MG63 (cell line): ENCODE measurements at regions not wholly inside any gene's neighbourhood (a gene's known extent, or its start where the extent isn't known, plus 50 kb on each side); places are given as distances from the start of the nearest gene placed in this dataset.
A peak's percentile ranks its signal among the peaks of the same experiment; 100 is the strongest.

Experiments
- DNase-seq: peaks from one replicate; pipeline ENCODE4 v3.0.0-alpha.2; 2020
- H3K27me3 ChIP-seq: fragments of 250-450 bp; sonication (Bioruptor Pico); 2 replicates; pipeline ENCODE4 v1.5.1; 2020; ENCODE audit warnings: mild to moderate bottlenecking, moderate library complexity
- H3K36me3 ChIP-seq: fragments of 250-450 bp; sonication (Bioruptor Pico); 2 replicates; pipeline ENCODE4 v1.5.1; 2020; ENCODE audit warnings: mild to moderate bottlenecking, moderate library complexity
- H3K4me3 ChIP-seq: fragments of 250-450 bp; sonication (Bioruptor Pico); 2 replicates; pipeline ENCODE4 v1.5.1; 2020; ENCODE audit warnings: mild to moderate bottlenecking, moderate library complexity
- H3K9me3 ChIP-seq: fragments of 250-450 bp; sonication (Bioruptor Pico); 2 replicates; pipeline ENCODE4 v1.5.1; 2020; ENCODE audit warnings: mild to moderate bottlenecking, moderate library complexity

GRCh38 chr1:219810451-219810850 is 117.9 kb downstream of the SLC30A10 start:
- Histone ChIP-seq H3K4me3 (no peak overlapping the region), H3K27me3 (peaks cover 10% of the 10 kb centered on the region), H3K36me3 (no peaks in the 10 kb centered on the region), H3K9me3 (no peaks in the 10 kb centered on the region)
- no peak for DNase-seq

GRCh38 chr1:219808790-219809189 is 119.6 kb downstream of the SLC30A10 start:
- Histone ChIP-seq H3K36me3 (no peaks in the 10 kb centered on the region), H3K27me3 (peaks cover 5% of the 10 kb centered on the region), H3K9me3 (no peaks in the 10 kb centered on the region), H3K4me3 (no peak overlapping the region)
- DNase-seq: no peak

GRCh38 chr1:219806642-219807041 is 121.7 kb downstream of the SLC30A10 start:
- Histone ChIP-seq H3K36me3 (no peaks in the 10 kb centered on the region), H3K27me3 (no peaks in the 10 kb centered on the region; the same call in 1 of the 2 replicates), H3K4me3 (no peak overlapping the region), H3K9me3 (no peaks in the 10 kb centered on the region)
- DNase-seq: no peak

GRCh38 chr1:219806020-219806419 is 122.3 kb downstream of the SLC30A10 start:
- Histone ChIP-seq H3K9me3 (no peaks in the 10 kb centered on the region), H3K27me3 (no peaks in the 10 kb centered on the region; the same call in 1 of the 2 replicates), H3K4me3 (no peak overlapping the region), H3K36me3 (no peaks in the 10 kb centered on the region)
- DNase-seq: no peak

- no peaks in the 10 kb centered on the region for H3K36me3 ChIP-seq
- DNase-seq: no peak
These were observed 123.2 kb downstream of the SLC30A10 start for GRCh38 chr1:219805191-219805590.

GRCh38 chr1:219801156-219801820 is 127.1 kb downstream of the SLC30A10 start:
- H3K27me3 ChIP-seq: no peaks in the 10 kb centered on the region
- H3K36me3 ChIP-seq: no peaks in the 10 kb centered on the region
- no peak for DNase-seq
- no peaks in the 10 kb centered on the region for H3K9me3 ChIP-seq
- H3K4me3 ChIP-seq: no peak overlapping the region

More at GRCh38 chr1:219805191-219805590, 123.2 kb downstream of the SLC30A10 start:
- Histone ChIP-seq H3K27me3 (no peaks in the 10 kb centered on the region), H3K4me3 (no peak overlapping the region), H3K9me3 (no peaks in the 10 kb centered on the region)

DNA sequence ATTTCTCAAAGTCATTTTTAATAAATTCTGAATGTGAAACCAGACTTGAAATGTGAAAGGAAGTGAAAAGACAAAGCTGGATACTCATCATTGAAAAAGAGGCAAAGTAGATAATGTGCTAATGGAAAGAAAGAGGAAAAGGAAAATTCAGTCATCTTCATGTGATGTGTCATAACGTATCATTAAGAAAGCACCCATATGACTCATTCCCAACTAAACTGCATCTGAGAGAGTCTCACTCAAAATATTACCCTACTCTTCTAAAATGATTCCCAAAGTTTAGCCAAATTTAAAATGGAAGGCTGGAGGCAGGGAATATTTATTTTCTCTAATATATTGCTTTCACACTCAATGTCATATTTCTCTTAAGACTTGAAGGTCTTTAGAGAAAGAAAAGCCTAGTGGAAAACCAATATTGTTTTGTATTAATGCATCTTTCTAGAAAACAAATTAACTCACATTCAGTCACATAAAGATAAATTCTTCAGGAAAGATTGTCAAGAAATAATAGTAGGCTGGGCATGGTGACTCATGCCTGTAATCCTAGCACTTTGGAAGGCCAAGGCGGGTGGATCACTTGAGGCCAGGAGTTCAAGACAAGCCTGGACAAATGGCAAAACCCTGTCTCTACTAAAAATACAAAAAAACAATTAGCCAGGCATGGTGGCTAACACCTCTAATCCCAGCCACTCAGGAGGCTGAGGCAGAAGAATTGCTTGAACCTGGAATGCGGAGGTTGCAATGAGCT is 129.9 kb downstream of the SLC30A10 start:
- H3K36me3 ChIP-seq: no peaks in the 10 kb centered on the region
- DNase-seq: peak; percentile 53
- no peak overlapping the region for H3K4me3 ChIP-seq
- no peaks in the 10 kb centered on the region for H3K27me3 ChIP-seq
- no peaks in the 10 kb centered on the region for H3K9me3 ChIP-seq

GRCh38 chr1:219797683-219798082 is 130.7 kb downstream of the SLC30A10 start:
- Histone ChIP-seq H3K9me3 (no peaks in the 10 kb centered on the region), H3K27me3 (no peaks in the 10 kb centered on the region), H3K4me3 (no peak overlapping the region), H3K36me3 (no peaks in the 10 kb centered on the region)
- no peak for DNase-seq

- H3K9me3 ChIP-seq: no peaks in the 10 kb centered on the region
- H3K36me3 ChIP-seq: no peaks in the 10 kb centered on the region
- no peaks in the 10 kb centered on the region for H3K27me3 ChIP-seq
- H3K4me3 ChIP-seq: no peak overlapping the region
- no peak for DNase-seq
These were observed 131.3 kb downstream of the SLC30A10 start for GRCh38 chr1:219797009-219797408.

DNA sequence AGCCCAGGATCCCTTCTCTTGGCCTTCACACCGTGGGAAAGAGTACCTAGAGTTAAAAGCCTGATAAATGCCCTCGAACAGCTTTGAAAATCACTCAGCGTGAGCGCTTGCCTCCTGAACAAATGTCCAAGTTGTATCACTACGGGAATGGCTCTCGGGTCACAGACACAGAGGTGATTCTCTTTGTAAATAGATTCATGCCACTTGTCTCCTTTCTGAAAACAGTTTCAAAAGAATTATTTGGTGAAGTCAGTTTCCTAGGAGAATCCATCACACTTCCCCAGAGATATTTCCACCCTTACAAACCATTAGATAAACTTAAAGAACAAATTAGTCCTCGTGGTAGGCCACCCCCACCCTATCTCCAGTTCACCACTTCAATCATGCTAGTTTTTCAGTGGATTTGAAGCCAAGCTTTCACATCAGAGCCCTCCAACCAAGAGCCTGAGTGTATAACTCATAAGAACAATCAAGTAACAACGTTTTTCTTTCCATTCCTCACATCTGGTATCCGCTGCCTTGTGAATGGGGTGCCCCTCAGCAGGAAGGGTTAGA is 132.9 kb downstream of the SLC30A10 start:
- Histone ChIP-seq H3K4me3 (no peak overlapping the region), H3K9me3 (no peaks in the 10 kb centered on the region), H3K27me3 (no peaks in the 10 kb centered on the region), H3K36me3 (no peaks in the 10 kb centered on the region)
- DNase-seq: no peak

DNA sequence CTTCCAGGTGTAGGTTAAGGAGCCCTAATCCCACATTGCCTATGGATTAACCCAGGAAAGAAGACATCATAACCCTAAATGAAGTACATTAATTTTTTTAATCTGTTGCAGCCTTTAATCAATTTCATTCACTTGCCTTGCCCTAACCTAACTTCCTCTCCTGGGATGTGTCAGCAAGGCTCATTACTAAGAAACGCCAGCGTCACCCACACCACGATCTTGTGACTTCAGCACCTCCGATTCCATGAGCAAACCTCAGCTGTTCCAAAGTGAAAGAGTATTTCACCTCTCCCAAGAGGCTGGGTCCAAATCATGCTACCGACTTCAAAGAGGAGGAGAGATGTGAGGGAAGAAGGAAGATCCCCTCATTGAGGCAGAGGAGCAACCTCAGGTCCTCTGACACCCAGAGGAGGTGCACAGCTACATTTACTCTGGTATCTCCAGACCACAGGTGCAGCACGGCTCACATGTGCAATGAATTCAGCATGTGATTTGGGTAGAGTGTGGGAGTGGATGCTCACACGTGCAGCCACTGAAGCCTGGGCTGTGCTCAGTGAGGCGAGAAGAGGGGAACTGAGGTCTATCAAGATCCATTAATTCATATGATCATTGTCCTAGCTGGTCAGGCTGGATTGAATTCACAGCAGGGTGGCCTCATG is 134.1 kb downstream of the SLC30A10 start:
- H3K36me3 ChIP-seq: no peaks in the 10 kb centered on the region
- DNase-seq: no peak
- H3K9me3 ChIP-seq: peaks cover under 1% of the 10 kb centered on the region
- H3K4me3 ChIP-seq: no peak overlapping the region
- H3K27me3 ChIP-seq: no peaks in the 10 kb centered on the region

- Histone ChIP-seq H3K4me3 (no peak overlapping the region), H3K36me3 (no peaks in the 10 kb centered on the region), H3K27me3 (no peaks in the 10 kb centered on the region), H3K9me3 (peaks cover 14% of the 10 kb centered on the region)
- no peak for DNase-seq
These were observed 135.9 kb downstream of the SLC30A10 start for GRCh38 chr1:219792337-219793021.

- H3K27me3 ChIP-seq: no peaks in the 10 kb centered on the region
- H3K4me3 ChIP-seq: no peak overlapping the region
- peaks cover 15% of the 10 kb centered on the region for H3K9me3 ChIP-seq
- no peaks in the 10 kb centered on the region for H3K36me3 ChIP-seq
- DNase-seq: no peak
These were observed 136.6 kb downstream of the SLC30A10 start for GRCh38 chr1:219791766-219792165.

DNA sequence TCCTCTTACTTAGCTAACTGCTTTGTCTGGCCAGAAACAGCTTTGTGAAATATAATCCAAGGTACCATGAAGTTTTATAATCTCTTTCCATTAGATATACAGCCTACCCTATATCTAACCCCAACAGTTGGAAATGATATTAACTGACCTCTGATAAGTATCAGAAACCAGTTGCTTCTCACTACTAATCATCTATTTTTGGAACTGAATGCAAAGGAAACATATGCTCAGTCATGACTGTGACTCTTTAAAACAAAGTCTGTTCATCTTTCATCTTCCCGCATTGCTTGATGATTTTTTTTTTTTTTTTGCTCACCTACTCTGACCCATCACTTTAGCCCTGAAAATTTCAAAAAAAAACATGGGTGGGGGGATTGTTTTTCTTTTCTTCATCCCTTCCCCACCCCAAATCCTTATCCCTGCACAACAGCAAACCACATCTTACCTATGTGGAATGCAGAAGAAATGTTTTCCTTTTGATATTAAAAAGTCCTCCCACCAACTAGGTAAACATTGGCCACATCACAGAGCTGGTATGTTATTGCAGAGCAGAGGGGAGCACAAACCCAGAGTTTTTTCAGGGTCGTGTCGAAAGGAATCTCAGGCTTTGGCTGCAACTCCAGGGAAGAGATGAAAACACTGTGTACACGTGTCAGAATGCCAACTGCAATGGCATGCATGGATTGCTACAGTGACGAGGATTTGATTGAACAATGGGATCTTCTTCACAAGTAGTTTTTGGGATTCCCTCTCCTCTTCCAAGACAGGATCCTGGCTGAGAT is 137.3 kb downstream of the SLC30A10 start:
- no peaks in the 10 kb centered on the region for H3K27me3 ChIP-seq
- no peaks in the 10 kb centered on the region for H3K36me3 ChIP-seq
- peaks cover 15% of the 10 kb centered on the region for H3K9me3 ChIP-seq
- peak; percentile 38 for DNase-seq
- H3K4me3 ChIP-seq: no peak overlapping the region

DNA sequence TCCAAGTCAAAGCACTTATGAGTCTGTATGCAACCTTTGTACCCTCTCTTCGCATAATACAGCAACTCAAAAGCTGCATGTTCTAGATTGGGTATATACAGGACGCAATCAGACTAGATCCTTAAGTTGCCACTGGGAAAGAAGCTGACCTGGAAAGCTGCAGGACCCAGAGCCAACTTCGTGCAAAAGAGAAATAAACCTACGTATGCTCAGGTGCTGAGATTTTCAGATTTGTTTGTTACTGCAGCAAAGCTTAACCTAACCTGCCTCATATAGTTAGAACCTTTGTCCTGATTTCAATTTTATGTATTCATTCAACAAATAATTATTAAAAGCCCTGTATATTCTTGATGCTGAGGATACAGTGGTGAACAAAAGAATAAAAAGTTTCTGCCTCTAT is 139.7 kb downstream of the SLC30A10 start:
- Histone ChIP-seq H3K9me3 (peaks cover 15% of the 10 kb centered on the region), H3K27me3 (no peaks in the 10 kb centered on the region), H3K4me3 (no peak overlapping the region), H3K36me3 (no peaks in the 10 kb centered on the region)
- no peak for DNase-seq

DNA sequence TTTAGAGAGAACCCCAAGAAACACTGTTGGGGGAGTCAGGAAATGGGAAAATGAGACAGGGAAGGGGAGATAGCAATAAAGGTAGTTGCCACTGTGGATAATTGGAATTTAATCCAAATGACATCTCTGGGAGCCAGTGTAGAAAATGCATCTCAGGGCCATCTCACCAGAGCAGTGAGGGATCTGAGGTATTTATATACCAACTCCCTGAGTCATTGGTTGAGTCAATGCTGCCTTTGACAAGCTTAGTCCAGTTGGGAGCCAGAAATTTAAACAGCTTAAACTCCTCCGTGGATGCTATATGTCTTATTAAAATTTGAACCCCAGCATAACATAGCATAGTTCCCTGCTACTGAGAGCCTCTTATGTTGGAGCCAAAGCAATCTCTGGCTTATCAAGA is 140.3 kb downstream of the SLC30A10 start:
- no peak for DNase-seq

More for the DNA sequence above, 140.3 kb downstream of the SLC30A10 start:
- Histone ChIP-seq H3K36me3 (no peaks in the 10 kb centered on the region), H3K9me3 (peaks cover 15% of the 10 kb centered on the region), H3K27me3 (no peaks in the 10 kb centered on the region), H3K4me3 (no peak overlapping the region)
